ENCODE measurements at regions not wholly inside any gene's neighbourhood (a gene's known extent, or its start where the extent isn't known, plus 50 kb on each side); places are given as distances from the start of the nearest gene placed in this dataset.
"Not testable (repeated sequence)": the region's sequence is repeated elsewhere in the genome, so short reads cannot be mapped to it uniquely, and the experiment has no call there.

GRCh38 chr18:10085416-10085815 is 171.6 kb downstream of the VAPA start:
- DNase-seq (ENCODE audit: low read depth in 2 of 2), result no peak

- no peak for DNase-seq (ENCODE audit: low read depth in 2 of 2)
Observed at GRCh38 chr18:10085876-10086275, 172.1 kb downstream of the VAPA start.

GRCh38 chr18:10086458-10087210 is 172.8 kb downstream of the VAPA start:
- DNase-seq (ENCODE audit: low read depth in 2 of 2), result no peak

- no peak for DNase-seq (ENCODE audit: low read depth in 2 of 2)
Observed at GRCh38 chr18:10088734-10089133, 174.9 kb downstream of the VAPA start.

- DNase-seq (ENCODE audit: low read depth in 2 of 2), result no peak
Observed at GRCh38 chr18:10089881-10090280, 176.1 kb downstream of the VAPA start.

GRCh38 chr18:10090668-10091067 is 176.9 kb downstream of the VAPA start:
- no peak for DNase-seq (ENCODE audit: low read depth in 2 of 2)

GRCh38 chr18:10093445-10093844 is 179.6 kb downstream of the VAPA start:
- no peak for DNase-seq (ENCODE audit: low read depth in 2 of 2)

- DNase-seq (ENCODE audit: low read depth in 2 of 2), result no peak
Observed at GRCh38 chr18:10094154-10094553, 180.3 kb downstream of the VAPA start.

GRCh38 chr18:10094655-10095054 is 180.8 kb downstream of the VAPA start:
- no peak for DNase-seq (ENCODE audit: low read depth in 2 of 2)

- DNase-seq (ENCODE audit: low read depth in 2 of 2), result no peak
Observed at GRCh38 chr18:10095356-10095755, 181.5 kb downstream of the VAPA start.

- DNase-seq (ENCODE audit: low read depth in 2 of 2), result no peak
Observed at GRCh38 chr18:10099539-10100140, 185.8 kb downstream of the VAPA start.

- no peak for DNase-seq (ENCODE audit: low read depth in 2 of 2)
Observed at GRCh38 chr18:10100196-10100595, 186.4 kb downstream of the VAPA start.

- DNase-seq (ENCODE audit: low read depth in 2 of 2), result no peak
Observed at GRCh38 chr18:10100941-10101701, 187.3 kb downstream of the VAPA start.

GRCh38 chr18:10101729-10102128 is 187.9 kb downstream of the VAPA start:
- no peak for DNase-seq (ENCODE audit: low read depth in 2 of 2)

GRCh38 chr18:10105118-10105517 is 191.3 kb downstream of the VAPA start:
- DNase-seq (ENCODE audit: low read depth in 2 of 2), result not testable (repeated sequence)

GRCh38 chr18:10111191-10111590 is 197.4 kb downstream of the VAPA start:
- DNase-seq (ENCODE audit: low read depth in 2 of 2), result no peak

- no peak for DNase-seq (ENCODE audit: low read depth in 2 of 2)
Observed at GRCh38 chr18:10111944-10112343, 198.1 kb downstream of the VAPA start.

- no peak for DNase-seq (ENCODE audit: low read depth in 2 of 2)
Observed at GRCh38 chr18:10113121-10114022, 199.6 kb downstream of the VAPA start.

GRCh38 chr18:10114717-10115463 is 201.1 kb downstream of the VAPA start:
- no peak for DNase-seq (ENCODE audit: low read depth in 2 of 2)

- DNase-seq (ENCODE audit: low read depth in 2 of 2), result no peak
Observed at GRCh38 chr18:10116574-10116973, 202.8 kb downstream of the VAPA start.

GRCh38 chr18:10119528-10119927 is 205.7 kb downstream of the VAPA start:
- no peak for DNase-seq (ENCODE audit: low read depth in 2 of 2)
